GM12892 (cell line): ENCODE measurements at regions not wholly inside any gene's neighbourhood (a gene's known extent, or its start where the extent isn't known, plus 50 kb on each side); places are given as distances from the start of the nearest gene placed in this dataset.

Source experiments
- POLR2AphosphoS5 ChIP-seq: IDR thresholded peaks from 2 replicates; pipeline ENCODE4 v1.6.1; 2011; ENCODE audit warnings: low read depth, low read length, control low read depth
- TAF1 ChIP-seq: IDR thresholded peaks from 2 replicates; pipeline ENCODE4 v1.6.1; 2011; ENCODE audit warnings: low read depth, mild to moderate bottlenecking, control low read depth, low read length, borderline replicate concordance

- TF ChIP-seq POLR2AphosphoS5 (no peak), TAF1 (no peak)
These were observed 88.6 kb upstream of the BRD7 start for GRCh38 chr16:50457423-50457822.
